Astrocyte of the cerebellum (primary cell): ENCODE measurements at regions not wholly inside any gene's neighbourhood (a gene's known extent, or its start where the extent isn't known, plus 50 kb on each side); places are given as distances from the start of the nearest gene placed in this dataset.

Experiments used
- DNase-seq: peaks from one replicate; pipeline ENCODE4 v3.0.0-alpha.2; 2011; ENCODE audit warnings: low read depth
- H3K4me3 ChIP-seq: 2 replicates; pipeline ENCODE4 v1.5.1; 2011; ENCODE audit warnings: mild to moderate bottlenecking, low read depth, low read length, moderate library complexity
- CTCF ChIP-seq: IDR thresholded peaks from 2 replicates; pipeline ENCODE4 v1.5.1; 2012; ENCODE audit warnings: low read length, low read depth, moderate library complexity, mild to moderate bottlenecking; ENCODE audit errors: missing control alignments
- in situ Hi-C: cut with HindIII; loops from 2 replicates; pipeline ENCODE4 v1.10.0; 2017; ENCODE audit warnings: low sequenced_read_pairs

DNA sequence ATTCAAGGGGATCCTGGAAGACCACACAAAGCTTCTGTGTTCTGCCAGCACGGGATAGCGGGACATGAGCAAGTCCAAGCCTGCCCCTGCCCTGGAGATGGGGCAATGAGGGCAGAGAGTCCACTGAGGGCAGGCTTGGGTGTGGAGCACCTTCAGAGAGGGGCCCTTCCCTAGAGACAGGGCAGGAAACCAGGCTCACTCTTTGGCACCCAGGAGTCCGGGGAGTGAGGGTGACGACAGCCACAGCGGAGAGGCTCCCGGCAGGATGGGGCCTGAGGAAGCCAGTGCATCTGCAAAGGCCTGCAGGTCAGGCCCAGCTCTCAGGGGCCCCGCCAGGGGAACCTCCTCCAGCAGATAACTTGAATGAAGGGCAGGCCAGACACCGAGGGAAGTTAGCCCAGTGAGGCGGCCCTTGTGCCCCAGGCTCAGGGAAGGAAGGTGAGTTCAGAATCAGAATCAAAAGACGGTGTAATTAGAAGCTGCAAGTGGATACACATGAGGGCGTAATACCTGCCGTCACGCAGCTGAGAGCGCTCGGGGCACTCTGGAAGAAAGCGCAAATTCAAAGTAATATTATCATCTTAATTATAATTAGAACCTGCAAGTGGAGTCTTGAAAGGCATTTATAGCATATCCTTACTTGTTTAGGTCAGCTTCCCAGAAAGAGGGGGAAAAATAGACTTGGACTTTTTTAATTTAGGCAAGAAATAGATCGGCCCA, 142.6 kb upstream of the LGALSL start:
- H3K4me3 ChIP-seq: no peak overlapping the region
- TF ChIP-seq CTCF: no peak
- DNase-seq: no peak
- in situ Hi-C loops: loop anchor here (25.0 kb wide), 1 partner anchor 274 kb away; no protein-coding TSS in a partner anchor

- peak; percentile 60 for TF ChIP-seq CTCF
- H3K4me3 ChIP-seq: peak overlapping the region; percentile 3
- in situ Hi-C loops: loop anchor here (25.0 kb wide), 1 partner anchor 275 kb away; no protein-coding TSS in a partner anchor
- peak; percentile 66 for DNase-seq
Observed at GRCh38 chr2:64311948-64312621, 141.9 kb upstream of the LGALSL start.

DNA sequence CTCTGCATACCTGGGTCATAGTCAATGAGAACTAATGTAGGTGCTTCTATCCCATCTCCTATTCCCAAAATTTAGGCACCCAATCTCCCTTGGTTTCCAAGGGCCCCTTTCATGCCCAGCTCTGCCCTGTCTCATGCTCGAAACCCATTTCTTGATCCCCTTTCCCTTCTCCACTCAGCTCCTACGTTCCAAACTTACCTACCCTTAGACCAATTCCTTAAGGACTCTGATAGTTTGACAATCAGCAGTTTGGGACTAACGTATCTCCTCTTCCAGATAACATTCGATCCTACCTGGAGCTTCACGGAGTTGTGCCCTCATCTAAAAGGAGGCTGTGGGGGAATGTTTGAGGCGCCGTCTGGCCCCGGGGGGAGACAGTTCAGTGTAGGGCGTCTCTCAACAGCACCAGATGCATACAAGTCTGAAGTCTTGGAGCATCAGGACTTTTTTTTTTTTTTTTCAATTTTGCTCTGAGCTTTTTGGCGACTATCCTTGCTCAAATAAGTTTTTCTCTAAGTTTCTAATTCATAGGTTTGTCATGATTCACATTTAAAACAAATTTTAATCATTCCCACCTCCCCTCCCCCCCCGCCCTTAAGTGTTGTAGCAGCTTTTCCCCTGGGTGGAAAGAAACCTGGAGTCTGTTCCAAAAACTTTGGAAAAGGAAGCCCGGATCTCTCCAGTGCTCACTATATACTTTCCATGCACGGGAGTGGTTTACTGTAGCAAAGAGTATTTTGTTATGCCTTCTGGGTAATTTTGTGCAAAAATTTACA, 141.2 kb upstream of the LGALSL start:
- no peak for TF ChIP-seq CTCF
- DNase-seq: no peak
- no peak overlapping the region for H3K4me3 ChIP-seq
- in situ Hi-C loops: loop anchor here (25.0 kb wide), 1 partner anchor 276 kb away; no protein-coding TSS in a partner anchor

GRCh38 chr2:64313398-64313723, 140.6 kb upstream of the LGALSL start:
- TF ChIP-seq CTCF: no peak
- no peak for DNase-seq
- no peak overlapping the region for H3K4me3 ChIP-seq
- in situ Hi-C loops: loop anchor here (25.0 kb wide), 1 partner anchor 276 kb away; no protein-coding TSS in a partner anchor

GRCh38 chr2:64315291-64315960, 138.5 kb upstream of the LGALSL start:
- in situ Hi-C loops: loop anchor here (25.0 kb wide), 1 partner anchor 278 kb away; no protein-coding TSS in a partner anchor

More at GRCh38 chr2:64315291-64315960, 138.5 kb upstream of the LGALSL start:
- no peak overlapping the region for H3K4me3 ChIP-seq
- DNase-seq: no peak
- no peak for TF ChIP-seq CTCF
